PC-9 (cell line): ENCODE measurements at regions not wholly inside any gene's neighbourhood (a gene's known extent, or its start where the extent isn't known, plus 50 kb on each side); places are given as distances from the start of the nearest gene placed in this dataset.

Experiments used
- BruUV-seq: library from RNA; stranded (reverse); fragments of 400-500 nt; replicated peaks from 2 replicates; lab custom pipeline; 2021; lab: Mats Ljungman, UMichigan
- CTCF ChIA-PET: fragments of 300-600 bp; sonication (Branson Sonifier 250); formaldehyde crosslinking; loops from one replicate; lab custom pipeline; 2022; ENCODE audit warnings: antibody characterized with exemption; lab: Charles Lee
- POLR2A ChIA-PET: fragments of 300-600 bp; sonication (Branson Sonifier 250); formaldehyde crosslinking; loops from one replicate; lab custom pipeline; 2022; ENCODE audit warnings: antibody characterized with exemption; ENCODE audit not compliant: unreplicated experiment; lab: Charles Lee
- DNase-seq, 2 experiments: peaks; one replicate each; pipeline versions ENCODE4 v3.0.0 to v3.0.0-alpha.2; 2015 to 2022; ENCODE audit warnings: mixed read lengths in 1 of 2
- H2AFZ ChIP-seq: fragments of 200-600 bp; sonication (generic); 2 replicates; pipeline ENCODE4 v1.8.1; 2017; ENCODE audit warnings: antibody characterized with exemption
- H3F3A ChIP-seq: fragments of 200-600 bp; sonication (generic); 2 replicates; pipeline ENCODE4 v1.8.1; 2017; ENCODE audit warnings: antibody characterized with exemption, mild to moderate bottlenecking, low read depth; ENCODE audit not compliant: insufficient read depth
- H3K27ac ChIP-seq: fragments of 200-600 bp; sonication (generic); 2 replicates; pipeline ENCODE4 v1.6.1; 2016; ENCODE audit warnings: mixed run types
- H3K27me3 ChIP-seq: fragments of 200-600 bp; sonication (generic); 2 replicates; pipeline ENCODE4 v1.6.1; 2016; ENCODE audit warnings: low read depth, mixed run types; ENCODE audit not compliant: insufficient read depth
- H3K36me3 ChIP-seq: fragments of 200-600 bp; sonication (generic); 2 replicates; pipeline ENCODE4 v1.6.1; 2016; ENCODE audit warnings: low read depth, mixed run types
- H3K4me1 ChIP-seq: fragments of 200-600 bp; sonication (generic); replicated peaks from 2 replicates; pipeline ENCODE4 v1.6.1; 2016; ENCODE audit warnings: mixed run types; ENCODE audit not compliant: insufficient read depth
- H3K4me2 ChIP-seq: fragments of 200-600 bp; sonication (generic); 2 replicates; pipeline ENCODE4 v1.6.1; 2017; ENCODE audit warnings: mixed run types
- H3K4me3 ChIP-seq: fragments of 200-600 bp; sonication (generic); 2 replicates; pipeline ENCODE4 v1.6.1; 2016; ENCODE audit warnings: mixed run types
- H3K79me2 ChIP-seq: fragments of 200-600 bp; sonication (generic); 2 replicates; pipeline ENCODE4 v1.6.1; 2017; ENCODE audit warnings: low read depth, mixed run types
- H3K9me2 ChIP-seq: fragments of 200-600 bp; sonication (generic); 2 replicates; pipeline ENCODE4 v1.8.1; 2017; ENCODE audit warnings: mild to moderate bottlenecking; ENCODE audit not compliant: insufficient read depth
- H3K9me3 ChIP-seq: fragments of 200-600 bp; sonication (generic); 2 replicates; pipeline ENCODE4 v1.8.1; 2016; ENCODE audit warnings: low read depth; ENCODE audit not compliant: insufficient read depth
- H4K20me1 ChIP-seq: fragments of 200-600 bp; sonication (generic); 2 replicates; pipeline ENCODE4 v1.8.1; 2017; ENCODE audit not compliant: insufficient read depth
- CTCF ChIP-seq: fragments of 200-600 bp; sonication (generic); conservative IDR thresholded peaks from 2 replicates; pipeline ENCODE4 v1.6.1; 2017; ENCODE audit warnings: mixed run types, antibody characterized with exemption, mild to moderate bottlenecking, moderate library complexity
- EZH2 ChIP-seq: fragments of 200-600 bp; sonication (generic); IDR thresholded peaks from 2 replicates; pipeline ENCODE4 v1.8.0; 2017; ENCODE audit warnings: antibody characterized with exemption, low read depth
- intact Hi-C: fragments of 100-400 bp; cut with micrococcal nuclease; formaldehyde crosslinking; loops from one replicate; pipeline ENCODE4 v1.10.0; 2022; ENCODE audit not compliant: unreplicated experiment

- H3K27ac ChIP-seq: no peak overlapping the region
- no peaks in the 10 kb centered on the region for H4K20me1 ChIP-seq
- no TSS peak for BruUV-seq
- H3F3A ChIP-seq: no peaks in the 10 kb centered on the region
- POLR2A ChIA-PET: no interaction called here
- no peak overlapping the region for H3K4me3 ChIP-seq
- no peaks in the 10 kb centered on the region for H3K9me3 ChIP-seq
- H3K79me2 ChIP-seq: no peaks in the 10 kb centered on the region
- no peak overlapping the region for H2AFZ ChIP-seq
- H3K4me1 ChIP-seq: no peaks in the 10 kb centered on the region
- intact Hi-C loops: no loop called here
- CTCF ChIA-PET: no interaction called here
- DNase-seq: no peak
- H3K9me2 ChIP-seq: no peaks in the 10 kb centered on the region
- no peaks in the 10 kb centered on the region for H3K36me3 ChIP-seq
- TF ChIP-seq CTCF (no peak), EZH2 (no peak)
- H3K4me2 ChIP-seq: no peak overlapping the region
- no peaks in the 10 kb centered on the region for H3K27me3 ChIP-seq
Measured at GRCh38 chr14:62304257-62304656, 542.0 kb downstream of the SNAPC1 start.

GRCh38 chr14:62307844-62308243 is 545.6 kb downstream of the SNAPC1 start:
- no peak overlapping the region for H3K4me3 ChIP-seq
- TF ChIP-seq CTCF (no peak), EZH2 (no peak)
- no peaks in the 10 kb centered on the region for H3K9me2 ChIP-seq
- no peaks in the 10 kb centered on the region for H3K4me1 ChIP-seq
- H3K79me2 ChIP-seq: no peaks in the 10 kb centered on the region
- CTCF ChIA-PET: no interaction called here
- no peaks in the 10 kb centered on the region for H3K27me3 ChIP-seq
- H3K36me3 ChIP-seq: no peaks in the 10 kb centered on the region
- POLR2A ChIA-PET: no interaction called here
- H3K27ac ChIP-seq: no peak overlapping the region
- no peaks in the 10 kb centered on the region for H3F3A ChIP-seq
- no peak overlapping the region for H3K4me2 ChIP-seq
- no peaks in the 10 kb centered on the region for H4K20me1 ChIP-seq
- no TSS peak for BruUV-seq
- no peaks in the 10 kb centered on the region for H3K9me3 ChIP-seq
- intact Hi-C loops: no loop called here
- no peak overlapping the region for H2AFZ ChIP-seq
- no peak for DNase-seq

GRCh38 chr14:62308316-62308715 is 546.1 kb downstream of the SNAPC1 start:
- Histone ChIP-seq H2AFZ (no peak overlapping the region), H3K9me3 (no peaks in the 10 kb centered on the region), H3K79me2 (no peaks in the 10 kb centered on the region), H3K27ac (no peak overlapping the region), H3K27me3 (no peaks in the 10 kb centered on the region), H3K9me2 (no peaks in the 10 kb centered on the region), H3K36me3 (no peaks in the 10 kb centered on the region), H3F3A (no peaks in the 10 kb centered on the region), H3K4me2 (no peak overlapping the region), H3K4me1 (no peaks in the 10 kb centered on the region), H3K4me3 (no peak overlapping the region), H4K20me1 (no peaks in the 10 kb centered on the region)
- DNase-seq: no peak
- no peak for TF ChIP-seq EZH2
- no peak for TF ChIP-seq CTCF
- CTCF ChIA-PET: no interaction called here
- POLR2A ChIA-PET: no interaction called here
- BruUV-seq: no TSS peak
- intact Hi-C loops: no loop called here
